ENCODE measurements at regions not wholly inside any gene's neighbourhood (a gene's known extent, or its start where the extent isn't known, plus 50 kb on each side); places are given as distances from the start of the nearest gene placed in this dataset.

GRCh38 chr11:22065472-22065871 is 127.4 kb upstream of the ANO5 start:
- TF ChIP-seq LEF1 (IDR thresholded peaks at IDR 0.05; ENCODE audit: borderline replicate concordance) (no peak), SP1 (IDR thresholded peaks at IDR 0.05) (no peak), FOXM1 (IDR thresholded peaks at IDR 0.05; ENCODE audit: borderline replicate concordance) (no peak), SUZ12 (IDR thresholded peaks at IDR 0.05) (no peak), FOXA1 (IDR thresholded peaks at IDR 0.05) (no peak), HDGF (IDR thresholded peaks at IDR 0.05; ENCODE audit: borderline replicate concordance) (no peak), NFRKB (IDR thresholded peaks at IDR 0.05) (no peak), L3MBTL2 (conservative IDR thresholded peaks at IDR 0.05) (no peak), FOXK2 (IDR thresholded peaks at IDR 0.05) (no peak), ELF4 (IDR thresholded peaks at IDR 0.05) (no peak), CTBP1 (IDR thresholded peaks at IDR 0.05; ENCODE audit: borderline replicate concordance) (no peak), ZNF384 (IDR thresholded peaks at IDR 0.05) (no peak), PKNOX1 (IDR thresholded peaks at IDR 0.05) (no peak), TARDBP (IDR thresholded peaks at IDR 0.05) (no peak), BHLHE40 (IDR thresholded peaks at IDR 0.05; ENCODE audit: borderline replicate concordance) (no peak)
- POLR2A ChIA-PET = no interaction called here
- no peak for DNase-seq (ENCODE audit: extremely low spot score)
- CTCF ChIA-PET = no interaction called here

GRCh38 chr11:22069844-22070243 is 123.0 kb upstream of the ANO5 start:
- CTCF ChIA-PET = no interaction called here
- no peak for DNase-seq (ENCODE audit: extremely low spot score)

GRCh38 chr11:22076271-22076930 is 116.5 kb upstream of the ANO5 start:
- CTCF ChIA-PET = no interaction called here
- DNase-seq (ENCODE audit: extremely low spot score) = no peak
- TF ChIP-seq HDGF (IDR thresholded peaks at IDR 0.05; ENCODE audit: borderline replicate concordance) = no peak
- no peak for TF ChIP-seq L3MBTL2 (conservative IDR thresholded peaks at IDR 0.05)
- POLR2A ChIA-PET = no interaction called here

More at GRCh38 chr11:22069844-22070243, 123.0 kb upstream of the ANO5 start:
- POLR2A ChIA-PET = no interaction called here
- no peak for TF ChIP-seq TARDBP (IDR thresholded peaks at IDR 0.05)
- no peak for TF ChIP-seq FOXM1 (IDR thresholded peaks at IDR 0.05; ENCODE audit: borderline replicate concordance)
- TF ChIP-seq L3MBTL2 (conservative IDR thresholded peaks at IDR 0.05) = no peak
- TF ChIP-seq ELF4 (IDR thresholded peaks at IDR 0.05) = no peak
- no peak for TF ChIP-seq SP1 (IDR thresholded peaks at IDR 0.05)
- no peak for TF ChIP-seq SUZ12 (IDR thresholded peaks at IDR 0.05)
- TF ChIP-seq PKNOX1 (IDR thresholded peaks at IDR 0.05) = no peak
- TF ChIP-seq LEF1 (IDR thresholded peaks at IDR 0.05; ENCODE audit: borderline replicate concordance) = no peak
- TF ChIP-seq BHLHE40 (IDR thresholded peaks at IDR 0.05; ENCODE audit: borderline replicate concordance) = no peak
- no peak for TF ChIP-seq ARNT (IDR thresholded peaks at IDR 0.05)
- no peak for TF ChIP-seq HDGF (IDR thresholded peaks at IDR 0.05; ENCODE audit: borderline replicate concordance)
- no peak for TF ChIP-seq FOXK2 (IDR thresholded peaks at IDR 0.05)
- no peak for TF ChIP-seq FOXA1 (IDR thresholded peaks at IDR 0.05)

GRCh38 chr11:22078063-22078462 is 114.8 kb upstream of the ANO5 start:
- DNase-seq (ENCODE audit: extremely low spot score) = no peak
- CTCF ChIA-PET = no interaction called here
- no peak for TF ChIP-seq SP1 (IDR thresholded peaks at IDR 0.05)
- TF ChIP-seq ARNT (IDR thresholded peaks at IDR 0.05) = no peak
- no peak for TF ChIP-seq TARDBP (IDR thresholded peaks at IDR 0.05)
- no peak for TF ChIP-seq FOXA1 (IDR thresholded peaks at IDR 0.05)
- TF ChIP-seq BHLHE40 (IDR thresholded peaks at IDR 0.05; ENCODE audit: borderline replicate concordance) = no peak
- TF ChIP-seq NFRKB (IDR thresholded peaks at IDR 0.05) = no peak
- no peak for TF ChIP-seq ELF4 (IDR thresholded peaks at IDR 0.05)
- no peak for TF ChIP-seq PKNOX1 (IDR thresholded peaks at IDR 0.05)
- no peak for TF ChIP-seq FOXM1 (IDR thresholded peaks at IDR 0.05; ENCODE audit: borderline replicate concordance)
- TF ChIP-seq FOXK2 (IDR thresholded peaks at IDR 0.05) = no peak
- no peak for TF ChIP-seq LEF1 (IDR thresholded peaks at IDR 0.05; ENCODE audit: borderline replicate concordance)
- no peak for TF ChIP-seq SUZ12 (IDR thresholded peaks at IDR 0.05)
- POLR2A ChIA-PET = no interaction called here

- TF ChIP-seq NFRKB (IDR thresholded peaks at IDR 0.05) (no peak), PKNOX1 (IDR thresholded peaks at IDR 0.05) (no peak), SUZ12 (IDR thresholded peaks at IDR 0.05) (no peak), ELF4 (IDR thresholded peaks at IDR 0.05) (no peak), FOXA1 (IDR thresholded peaks at IDR 0.05) (no peak), TARDBP (IDR thresholded peaks at IDR 0.05) (no peak), SP1 (IDR thresholded peaks at IDR 0.05) (no peak), ARNT (IDR thresholded peaks at IDR 0.05) (no peak), CTBP1 (IDR thresholded peaks at IDR 0.05; ENCODE audit: borderline replicate concordance) (no peak), FOXK2 (IDR thresholded peaks at IDR 0.05) (no peak), BHLHE40 (IDR thresholded peaks at IDR 0.05; ENCODE audit: borderline replicate concordance) (no peak), LEF1 (IDR thresholded peaks at IDR 0.05; ENCODE audit: borderline replicate concordance) (no peak), ZNF384 (IDR thresholded peaks at IDR 0.05) (no peak)
- no peak for DNase-seq (ENCODE audit: extremely low spot score)
- ChIA-PET POLR2A (no interaction called here), CTCF (no interaction called here)
Observed at GRCh38 chr11:22079133-22079872, 113.6 kb upstream of the ANO5 start.

Measured in HEK293T (cell line).